Activated T-cell treated with anti-CD3 and anti-CD28 coated beads for 4 hours (primary cell): ENCODE measurements at regions not wholly inside any gene's neighbourhood (a gene's known extent, or its start where the extent isn't known, plus 50 kb on each side); places are given as distances from the start of the nearest gene placed in this dataset.
"Not testable (repeated sequence)": the region's sequence is repeated elsewhere in the genome, so short reads cannot be mapped to it uniquely, and the experiment has no call there.

Experiments used
- DNase-seq: peaks from one replicate; pipeline ENCODE4 v3.0.0-alpha.2; 2020

GRCh38 chr6:44723439-44724197, 336.1 kb downstream of the CDC5L start:
- DNase-seq, result no peak

GRCh38 chr6:44725070-44725469, 337.6 kb downstream of the CDC5L start:
- DNase-seq, result no peak

GRCh38 chr6:44727651-44728630, 340.4 kb downstream of the CDC5L start:
- DNase-seq, result no peak

DNA sequence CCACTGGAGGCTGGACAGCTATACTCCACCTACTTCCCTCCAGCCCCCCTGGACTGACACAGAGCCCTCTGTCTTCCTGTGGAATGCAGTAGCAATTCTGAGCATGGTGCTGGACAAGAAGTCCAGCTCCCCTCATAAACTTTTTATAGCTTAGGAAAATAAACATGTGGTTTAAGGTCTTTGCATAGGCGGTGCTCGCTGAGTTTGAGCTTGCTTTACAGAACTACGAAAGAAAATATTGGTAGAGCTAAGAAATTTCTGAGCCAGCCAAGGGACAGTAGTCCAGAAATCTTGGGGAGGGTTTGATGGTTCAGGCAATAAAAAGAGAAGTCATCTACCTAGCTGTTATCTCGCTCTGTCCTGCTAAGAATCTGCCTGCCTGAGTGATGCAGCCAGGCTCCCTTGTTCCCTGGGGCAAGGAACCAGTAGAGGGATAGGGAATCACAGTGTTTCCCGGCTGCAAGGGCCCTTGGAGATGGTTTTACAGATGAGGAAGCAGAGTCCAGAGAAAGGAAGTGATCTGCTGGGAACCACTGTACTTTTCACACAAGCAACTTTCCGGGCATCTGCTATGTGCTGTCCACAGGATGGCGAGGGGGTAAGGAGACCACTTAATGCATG, 343.4 kb downstream of the CDC5L start:
- DNase-seq, result no peak

DNA sequence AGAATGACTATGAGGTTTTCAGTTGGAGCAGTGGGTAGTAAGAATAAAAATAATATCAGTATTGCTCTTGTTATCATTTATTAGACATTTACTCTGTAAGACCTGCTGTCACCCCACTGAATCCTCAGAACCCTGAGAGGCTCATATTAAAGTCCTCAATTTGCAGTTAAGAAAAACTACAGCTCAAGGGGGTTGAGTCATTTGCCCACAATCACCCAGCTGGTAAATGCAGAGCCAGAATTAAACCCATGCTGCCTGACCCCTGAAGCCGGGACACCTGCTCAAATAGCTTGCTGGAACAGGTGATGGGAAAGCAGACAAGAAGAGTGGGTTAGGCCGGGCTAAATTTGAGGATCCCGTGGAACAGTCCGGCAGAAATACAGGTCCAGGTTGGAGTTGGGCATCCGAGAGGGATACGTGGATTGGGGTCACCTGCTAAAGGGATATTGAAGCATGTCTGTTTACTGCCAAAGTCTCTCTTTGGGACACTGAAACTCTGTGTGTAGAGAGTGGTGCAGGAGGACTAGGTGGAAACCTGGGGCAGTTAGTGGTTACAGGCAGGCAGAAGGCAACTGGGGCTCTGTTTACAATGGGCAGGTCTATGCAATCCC, 344.1 kb downstream of the CDC5L start:
- DNase-seq, result no peak

GRCh38 chr6:44732243-44732642, 344.7 kb downstream of the CDC5L start:
- no peak for DNase-seq

DNA sequence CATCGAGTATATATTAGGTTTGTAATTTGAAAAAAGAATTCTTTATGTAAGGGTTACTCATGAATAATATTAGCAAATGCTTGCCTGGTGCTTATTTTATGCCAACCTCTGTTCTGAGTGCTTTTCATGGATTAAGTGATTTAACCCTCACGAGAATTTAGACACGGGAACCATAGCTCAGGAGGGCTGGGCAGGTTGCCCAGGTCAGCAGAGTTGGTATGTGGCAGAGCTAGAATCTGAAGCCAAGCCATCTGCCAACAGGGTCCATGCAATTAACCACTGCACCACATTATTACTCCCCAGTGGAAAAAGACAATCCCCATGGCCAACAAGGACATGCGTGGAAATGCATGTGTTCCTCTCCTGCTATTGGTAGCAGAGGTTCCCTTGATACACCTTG, 345.6 kb downstream of the CDC5L start:
- DNase-seq, result no peak

DNA sequence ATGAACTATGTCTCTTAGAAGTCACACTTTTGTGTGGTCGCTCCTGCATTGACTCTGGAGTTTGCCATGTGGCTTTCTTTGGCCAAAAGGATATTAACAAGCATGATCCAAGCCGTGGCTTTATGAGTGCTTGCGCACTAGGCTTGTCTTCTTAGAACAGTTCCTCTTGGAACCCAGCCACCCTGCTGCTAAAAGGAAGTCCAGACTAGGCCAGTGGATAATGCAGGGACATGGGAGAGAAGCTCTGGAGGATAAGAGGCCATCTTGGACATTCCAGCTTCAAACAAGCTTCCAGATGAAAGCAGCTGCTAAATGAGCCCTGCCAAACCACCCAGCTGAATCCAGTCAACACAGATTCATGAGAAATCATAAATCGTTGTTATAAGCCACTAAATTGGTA, 346.4 kb downstream of the CDC5L start:
- no peak for DNase-seq

DNA sequence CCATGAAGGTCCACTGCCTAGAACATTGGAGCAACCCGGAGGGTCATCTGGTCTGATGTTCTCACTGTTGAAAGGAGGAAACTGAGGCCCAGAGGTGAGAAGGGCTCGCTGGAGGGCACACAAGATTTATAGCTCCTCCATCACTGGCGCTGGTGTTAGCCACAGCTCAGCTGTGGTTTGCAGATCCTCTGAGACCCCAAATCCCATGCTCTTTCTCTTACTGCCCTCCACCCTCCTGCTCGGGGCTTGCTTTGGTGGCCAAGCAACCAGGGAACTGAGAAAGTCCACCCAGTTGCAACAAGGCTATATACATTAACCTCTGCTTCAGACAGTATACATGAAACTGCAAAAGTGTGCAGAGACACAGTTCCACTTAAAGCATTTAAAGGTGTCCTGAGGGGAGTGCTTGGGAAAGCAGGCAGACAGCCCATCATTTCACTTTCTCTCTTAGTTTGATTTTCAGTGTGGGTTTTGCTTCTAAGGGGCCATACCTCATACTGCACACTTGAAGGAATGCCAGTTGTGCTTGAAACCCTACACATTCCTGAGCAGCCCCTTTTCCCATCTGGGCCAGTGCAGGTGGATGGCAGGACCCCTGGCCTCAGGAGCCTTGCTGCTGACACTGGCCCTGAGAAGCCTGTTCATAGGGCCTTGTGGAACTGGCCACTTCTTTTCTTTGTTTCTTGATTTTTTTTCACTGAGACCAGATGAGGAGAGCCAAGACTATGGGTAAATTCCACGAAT, 347.6 kb downstream of the CDC5L start:
- no peak for DNase-seq

DNA sequence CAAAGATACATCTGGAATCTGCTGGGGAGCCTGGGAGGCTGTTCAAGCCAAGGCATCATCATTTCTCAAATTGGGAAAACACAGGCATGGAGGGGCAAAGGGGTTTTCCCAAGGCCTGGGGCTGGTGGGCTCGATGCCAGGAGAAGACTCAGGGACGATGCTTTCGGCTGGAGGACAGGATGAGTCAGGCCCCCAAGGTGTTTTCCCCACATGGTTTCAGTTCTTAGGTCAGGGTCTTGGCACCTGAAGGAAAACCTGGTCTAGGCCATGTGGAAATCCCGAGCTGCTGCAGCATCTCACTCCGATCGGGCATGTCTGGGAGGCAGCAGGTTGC, 348.1 kb downstream of the CDC5L start:
- no peak for DNase-seq

- DNase-seq, result no peak
Measured at GRCh38 chr6:44737341-44737740, 349.8 kb downstream of the CDC5L start.

DNA sequence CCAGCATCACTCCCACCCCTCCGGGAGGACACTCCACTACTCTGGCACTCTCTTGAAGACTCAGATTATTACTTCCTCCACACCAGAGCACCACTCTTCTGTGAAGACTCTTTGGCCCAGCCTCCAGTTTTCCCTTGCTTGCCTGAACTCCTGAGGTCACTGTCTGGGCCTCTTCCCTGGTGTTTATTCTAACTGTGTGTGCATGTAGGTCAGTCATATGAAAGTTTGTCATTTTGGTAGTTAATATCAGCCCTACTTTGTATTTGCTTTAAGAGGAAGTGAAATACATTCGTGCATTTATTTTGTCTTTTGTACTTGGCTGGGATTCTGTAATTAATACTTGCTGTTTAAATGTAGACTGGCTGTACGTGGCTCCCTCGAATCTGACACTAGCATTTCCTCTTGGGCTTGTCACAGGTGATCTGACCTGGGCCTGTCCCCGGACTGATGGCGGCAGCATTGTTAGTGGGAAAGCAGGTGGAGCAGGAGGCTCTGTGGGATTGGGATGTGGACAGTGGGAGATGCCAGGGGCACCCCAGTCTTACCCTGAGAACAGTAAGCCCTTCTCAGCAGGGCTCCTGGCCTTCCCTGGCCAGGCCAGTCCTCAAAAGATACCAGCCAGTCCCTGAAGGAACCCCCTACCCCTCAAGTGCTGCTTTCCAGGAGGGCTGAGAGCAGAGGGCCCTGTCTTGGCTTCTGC, 350.5 kb downstream of the CDC5L start:
- no peak for DNase-seq

DNA sequence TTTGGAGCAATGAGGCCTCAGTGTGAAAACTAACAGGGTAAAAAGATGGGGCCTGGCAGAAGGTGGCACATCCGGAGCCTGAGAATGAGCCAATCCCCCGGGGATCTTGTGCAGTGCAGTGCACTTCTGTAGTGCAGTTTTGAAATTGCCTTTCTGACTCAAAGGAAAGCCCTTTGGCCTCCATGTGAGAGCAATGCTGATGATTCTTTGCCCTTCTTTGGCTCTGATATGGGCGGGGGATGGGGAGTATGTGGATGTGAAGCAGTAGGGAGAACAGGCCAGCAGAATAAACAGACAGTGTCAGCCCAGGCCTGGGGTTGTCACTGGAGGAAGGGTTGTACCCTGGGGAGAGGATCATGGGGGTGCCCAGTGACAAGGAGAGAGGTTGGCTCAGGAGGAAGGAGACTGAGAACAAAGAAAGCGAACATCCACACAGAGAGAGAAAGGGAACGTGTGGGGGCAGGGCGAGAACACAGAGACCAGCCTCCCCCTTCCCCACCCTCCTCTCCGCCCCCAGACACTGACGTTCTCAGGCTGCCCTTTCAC, 351.2 kb downstream of the CDC5L start:
- no peak for DNase-seq

DNA sequence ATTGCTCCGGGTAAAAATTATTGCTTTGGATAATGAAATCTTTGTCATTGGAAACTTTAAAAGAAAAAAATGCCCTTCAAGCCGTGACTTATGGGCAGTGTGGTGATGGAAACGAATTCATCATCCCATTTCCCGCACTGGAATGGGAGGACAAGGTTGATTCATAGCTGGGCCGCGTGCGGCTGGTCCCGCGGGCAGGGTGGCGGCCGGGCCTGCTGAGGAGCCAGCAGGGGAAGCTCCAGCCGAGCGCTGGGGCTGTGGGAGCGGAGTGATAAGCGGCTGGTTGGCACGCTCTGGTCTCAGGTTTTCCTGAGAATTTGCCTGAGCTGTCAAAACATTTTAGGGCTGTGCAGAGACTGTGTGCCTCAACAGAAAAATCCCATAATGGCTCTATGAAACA, 351.7 kb downstream of the CDC5L start:
- no peak for DNase-seq

DNA sequence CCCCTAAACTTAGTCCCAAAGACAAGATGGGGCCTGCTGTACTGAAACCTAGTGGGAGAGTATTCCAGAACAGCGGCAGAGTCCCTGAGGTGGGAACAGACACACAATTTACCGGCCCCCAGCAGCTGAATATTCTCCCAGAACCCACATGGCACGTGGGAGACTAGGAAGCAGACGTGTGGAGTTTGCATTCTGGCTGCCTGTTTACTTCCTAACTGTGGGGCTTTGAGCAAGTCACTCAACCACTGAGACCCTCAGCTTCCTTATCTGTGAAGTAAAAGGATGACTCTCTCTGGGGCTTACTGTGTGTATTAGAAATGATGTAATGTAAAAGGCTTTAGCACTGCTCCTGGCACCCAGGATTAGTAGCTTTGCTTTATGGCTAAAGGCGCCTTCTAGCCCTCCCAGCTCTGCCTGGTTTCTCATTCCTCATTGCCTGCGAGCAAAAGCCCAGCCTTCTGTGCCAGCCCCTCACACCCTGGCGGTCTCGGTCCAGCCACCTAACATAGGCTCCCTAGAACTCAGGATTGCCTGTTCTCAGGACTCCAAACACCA, 353.1 kb downstream of the CDC5L start:
- DNase-seq, result no peak

- DNase-seq, result no peak
Measured at GRCh38 chr6:44742201-44742600, 354.7 kb downstream of the CDC5L start.

DNA sequence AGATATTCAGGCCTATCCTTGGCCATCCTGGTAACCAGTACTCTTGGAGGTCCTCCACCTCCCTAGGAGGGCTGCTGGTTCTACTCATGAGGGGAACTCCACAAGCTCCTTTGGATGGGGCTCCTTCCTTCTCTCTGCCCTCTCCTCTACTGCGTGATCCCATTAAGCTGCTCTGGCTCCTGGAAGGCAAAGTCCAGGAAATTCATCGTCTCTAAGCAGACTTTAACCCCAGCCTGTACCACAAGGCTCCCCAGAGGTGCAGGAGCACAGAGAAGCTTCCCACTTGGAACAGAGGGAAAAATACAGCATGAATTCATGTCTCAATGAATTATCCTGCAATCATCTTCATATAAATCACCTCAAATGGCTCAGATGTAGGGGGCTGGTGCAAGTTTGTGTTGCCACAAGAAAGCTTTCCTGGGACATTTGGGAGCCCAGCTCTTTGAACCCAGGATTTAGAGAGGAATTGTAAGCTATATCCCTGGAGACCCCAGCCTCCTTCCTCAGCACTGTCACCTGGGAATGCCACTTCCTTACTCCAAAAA, 355.4 kb downstream of the CDC5L start:
- DNase-seq, result no peak

- DNase-seq, result not testable (repeated sequence)
Measured at GRCh38 chr6:44760116-44760515, 372.6 kb downstream of the CDC5L start.

GRCh38 chr6:44761046-44761445, 373.5 kb downstream of the CDC5L start:
- DNase-seq, result no peak

DNA sequence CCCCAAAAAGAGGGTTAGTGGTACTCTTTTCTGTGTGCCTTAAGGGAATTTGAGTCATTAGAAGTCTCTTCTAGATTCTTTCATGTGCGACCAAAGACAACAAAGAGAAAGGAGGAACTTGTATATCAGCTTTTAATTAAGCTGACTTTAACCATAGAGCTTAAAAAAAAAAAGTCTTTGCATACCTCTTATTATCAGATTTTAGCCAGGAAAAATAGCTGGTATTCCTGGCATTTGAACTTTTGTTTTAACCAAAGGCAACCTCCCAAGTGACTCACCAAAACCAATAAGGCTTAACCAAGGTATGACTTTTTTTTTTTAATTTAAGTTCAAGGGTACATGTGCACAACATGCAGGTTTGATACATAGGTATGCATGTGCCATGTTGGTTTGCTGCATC, 375.0 kb downstream of the CDC5L start:
- no peak for DNase-seq
